Right lobe of liver (tissue), 6 donors: ENCODE measurements at regions not wholly inside any gene's neighbourhood (a gene's known extent, or its start where the extent isn't known, plus 50 kb on each side); places are given as distances from the start of the nearest gene placed in this dataset.

Source experiments
- ATAC-seq, 4 donors: fragments of 200-7000 bp; cut with Tn5 transposase; one replicate each; pipeline ENCODE4 v1.9.1; 2020; ENCODE audit warnings: mild to moderate bottlenecking in 4 of 4, moderate library complexity in 4 of 4
- DNase-seq, 3 donors: peaks; one replicate each; pipeline ENCODE4 v3.0.0-alpha.2; 2020
- H3K27ac ChIP-seq, 3 donors: fragments of 200-600 bp; one replicate each; pipeline ENCODE4 v1.8.0; 2022
- H3K27me3 ChIP-seq, 2 donors: fragments of 200-600 bp; one replicate each; pipeline ENCODE4 v1.8.0; 2022
- H3K36me3 ChIP-seq, 4 donors: fragments of 200-600 bp; sonication (generic) in 1 of 4; one replicate each; pipeline versions ENCODE4 v1.5.1 to v1.8.0; 2017 to 2022; ENCODE audit warnings: control low read depth in 1 of 4
- H3K4me1 ChIP-seq, 4 donors: fragments of 200-600 bp; sonication (generic) in 1 of 4; one replicate each; pipeline versions ENCODE4 v1.5.1 to v1.8.0; 2017 to 2022; ENCODE audit warnings: control low read depth in 1 of 4
- H3K4me3 ChIP-seq, 3 donors: fragments of 200-600 bp; one replicate each; pipeline ENCODE4 v1.8.0; 2022
- H3K9me3 ChIP-seq, 4 donors: fragments of 200-600 bp; sonication (generic) in 1 of 4; one replicate each; pipeline versions ENCODE4 v1.5.1 to v1.8.0; 2017 to 2022; ENCODE audit warnings: control low read depth in 1 of 4
- POLR2A ChIP-seq: fragments of 450-650 bp; IDR thresholded peaks from one replicate; pipeline ENCODE4 v1.6.1; 2017; ENCODE audit warnings: antibody characterized with exemption, mild to moderate bottlenecking
- WGBS: methylation state at CpG from one replicate; pipeline ENCODE4 v1.1.6; 2018; ENCODE audit warnings: low coverage, low lambda C conversion rate; ENCODE audit not compliant: insufficient coverage; ENCODE audit errors: missing lambda C conversion rate; 5-methylcytosine and 5-hydroxymethylcytosine counted together
- intact Hi-C, 2 donors: fragments of 100-400 bp; cut with DNase I; formaldehyde crosslinking; loops; one replicate each; pipeline versions ENCODE4 v1.11.2 to v1.14.1; 2022
- TF ChIP-seq, protein P1 (sequence below), 4 donors: fragments of 200-600 bp in 3 of 4; fragments of 450-650 bp in 1 of 4; IDR thresholded peaks; one replicate each; pipeline versions ENCODE4 v1.5.1 to v1.8.0; 2016 to 2022; ENCODE audit warnings: antibody characterized with exemption in 4 of 4, mild to moderate bottlenecking in 2 of 4
- donor health status: DM: no; HTN: yes; CAD: no.
- donor health status: DM: no; HTN: no; CAD: no.
- donor health status: DM: no; HTN: no; CAD: no.
- donor health status: DM: no; HTN: yes; CAD: no.
- donor health status: DM: no; HTN: yes; CAD: no.

DNA sequence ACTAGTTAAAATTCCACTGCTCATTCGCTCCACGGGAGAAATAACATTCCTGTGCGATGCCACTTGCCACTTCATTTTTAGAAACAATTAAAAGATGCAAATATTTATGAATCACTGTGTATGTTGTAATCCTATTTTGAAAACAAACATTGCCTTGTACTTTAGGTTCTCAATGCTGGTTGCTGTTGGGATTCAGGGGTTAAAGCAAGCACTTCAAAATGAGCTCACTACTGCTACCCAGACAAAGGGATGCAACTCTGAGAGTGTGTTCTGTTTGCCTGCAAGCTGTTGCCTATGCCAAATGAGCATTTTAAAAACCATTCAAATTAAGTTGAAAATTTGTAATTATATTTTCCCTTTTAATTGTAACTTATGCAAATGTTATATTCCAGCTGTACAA lies 87.5 kb downstream of the RWDD3 start:
- no peaks in the 10 kb centered on the region for H3K4me1 ChIP-seq
- H3K4me3 ChIP-seq: no peak overlapping the region
- no peaks in the 10 kb centered on the region for H3K9me3 ChIP-seq
- TF ChIP-seq, protein P1, sequence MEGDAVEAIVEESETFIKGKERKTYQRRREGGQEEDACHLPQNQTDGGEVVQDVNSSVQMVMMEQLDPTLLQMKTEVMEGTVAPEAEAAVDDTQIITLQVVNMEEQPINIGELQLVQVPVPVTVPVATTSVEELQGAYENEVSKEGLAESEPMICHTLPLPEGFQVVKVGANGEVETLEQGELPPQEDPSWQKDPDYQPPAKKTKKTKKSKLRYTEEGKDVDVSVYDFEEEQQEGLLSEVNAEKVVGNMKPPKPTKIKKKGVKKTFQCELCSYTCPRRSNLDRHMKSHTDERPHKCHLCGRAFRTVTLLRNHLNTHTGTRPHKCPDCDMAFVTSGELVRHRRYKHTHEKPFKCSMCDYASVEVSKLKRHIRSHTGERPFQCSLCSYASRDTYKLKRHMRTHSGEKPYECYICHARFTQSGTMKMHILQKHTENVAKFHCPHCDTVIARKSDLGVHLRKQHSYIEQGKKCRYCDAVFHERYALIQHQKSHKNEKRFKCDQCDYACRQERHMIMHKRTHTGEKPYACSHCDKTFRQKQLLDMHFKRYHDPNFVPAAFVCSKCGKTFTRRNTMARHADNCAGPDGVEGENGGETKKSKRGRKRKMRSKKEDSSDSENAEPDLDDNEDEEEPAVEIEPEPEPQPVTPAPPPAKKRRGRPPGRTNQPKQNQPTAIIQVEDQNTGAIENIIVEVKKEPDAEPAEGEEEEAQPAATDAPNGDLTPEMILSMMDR (IDR thresholded peaks at IDR 0.05): no peak
- TF ChIP-seq POLR2A: no peak
- no peak for ATAC-seq
- H3K27ac ChIP-seq: no peak overlapping the region
- H3K36me3 ChIP-seq: no peaks in the 10 kb centered on the region
- H3K27me3 ChIP-seq: no peaks in the 10 kb centered on the region
- WGBS: 74% methylated on average over 3 of the region's 3 CpGs
- intact Hi-C loops: no loop called here
- DNase-seq: no peak

DNA sequence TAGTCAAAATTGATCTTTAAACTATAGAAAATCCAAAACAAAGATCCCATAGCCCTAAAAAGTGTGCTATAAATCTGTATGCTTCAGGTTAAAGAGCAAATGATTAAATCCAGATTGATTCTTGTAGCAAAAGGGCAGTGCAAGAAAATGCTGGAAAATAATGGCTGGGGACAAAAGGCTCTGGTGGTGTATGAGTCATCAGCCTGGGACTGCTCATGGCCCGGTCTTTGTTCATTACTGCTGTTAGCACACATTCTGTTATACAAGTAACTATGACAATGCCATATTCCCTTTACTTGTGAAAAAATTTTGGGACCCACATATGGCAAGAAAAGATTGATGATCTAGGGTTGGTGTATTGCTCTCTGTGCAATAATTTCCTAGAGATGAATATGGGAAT lies 89.1 kb downstream of the RWDD3 start:
- H3K9me3 ChIP-seq: no peaks in the 10 kb centered on the region
- DNase-seq (no peak), ATAC-seq (no peak)
- H3K36me3 ChIP-seq: no peaks in the 10 kb centered on the region
- no peak overlapping the region for H3K4me3 ChIP-seq
- WGBS: 53% methylated on average over 1 of the region's 1 CpG
- intact Hi-C loops: no loop called here
- H3K27ac ChIP-seq: no peak overlapping the region
- TF ChIP-seq, protein P1 (IDR thresholded peaks at IDR 0.05): no peak
- no peak for TF ChIP-seq POLR2A
- no peaks in the 10 kb centered on the region for H3K4me1 ChIP-seq
- no peaks in the 10 kb centered on the region for H3K27me3 ChIP-seq

GRCh38 chr1:95325349-95325748 lies 91.3 kb downstream of the RWDD3 start:
- WGBS: 43% methylated on average over 4 of the region's 4 CpGs
- ATAC-seq: no peak
- Histone ChIP-seq H3K9me3 (no peaks in the 10 kb centered on the region), H3K27ac (no peak overlapping the region), H3K27me3 (no peaks in the 10 kb centered on the region), H3K4me3 (no peak overlapping the region), H3K36me3 (no peaks in the 10 kb centered on the region), H3K4me1 (no peaks in the 10 kb centered on the region)
- TF ChIP-seq, protein P1 (IDR thresholded peaks at IDR 0.05): no peak
- no peak for TF ChIP-seq POLR2A
- intact Hi-C loops: no loop called here
- no peak for DNase-seq

- WGBS: 31% methylated on average over 4 of the region's 4 CpGs
Measured at GRCh38 chr1:95326023-95326422, 92.0 kb downstream of the RWDD3 start.

More at GRCh38 chr1:95326023-95326422, 92.0 kb downstream of the RWDD3 start:
- ATAC-seq: no peak
- H3K9me3 ChIP-seq: no peaks in the 10 kb centered on the region
- TF ChIP-seq POLR2A: no peak
- TF ChIP-seq, protein P1 (IDR thresholded peaks at IDR 0.05): no peak
- no peaks in the 10 kb centered on the region for H3K36me3 ChIP-seq
- H3K4me1 ChIP-seq: no peaks in the 10 kb centered on the region
- H3K27ac ChIP-seq: no peak overlapping the region
- intact Hi-C loops: no loop called here
- no peak for DNase-seq
- no peaks in the 10 kb centered on the region for H3K27me3 ChIP-seq
- H3K4me3 ChIP-seq: no peak overlapping the region
